NB4 (cell line): ENCODE measurements at regions not wholly inside any gene's neighbourhood (a gene's known extent, or its start where the extent isn't known, plus 50 kb on each side); places are given as distances from the start of the nearest gene placed in this dataset.

Experiments
- POLR2A ChIP-seq: IDR thresholded peaks from 2 replicates; pipeline ENCODE4 v1.6.1; 2011; ENCODE audit warnings: mild to moderate bottlenecking; ENCODE audit not compliant: insufficient read length; ENCODE audit errors: extremely low read depth
- TF ChIP-seq, protein P1 (sequence below): IDR thresholded peaks from one replicate; pipeline ENCODE4 v1.5.1; 2012; ENCODE audit warnings: low read depth, low read length
- TF ChIP-seq, protein P2 (sequence below): IDR thresholded peaks from 2 replicates; pipeline ENCODE4 v1.6.1; 2011; ENCODE audit warnings: low read depth, low read length

DNA sequence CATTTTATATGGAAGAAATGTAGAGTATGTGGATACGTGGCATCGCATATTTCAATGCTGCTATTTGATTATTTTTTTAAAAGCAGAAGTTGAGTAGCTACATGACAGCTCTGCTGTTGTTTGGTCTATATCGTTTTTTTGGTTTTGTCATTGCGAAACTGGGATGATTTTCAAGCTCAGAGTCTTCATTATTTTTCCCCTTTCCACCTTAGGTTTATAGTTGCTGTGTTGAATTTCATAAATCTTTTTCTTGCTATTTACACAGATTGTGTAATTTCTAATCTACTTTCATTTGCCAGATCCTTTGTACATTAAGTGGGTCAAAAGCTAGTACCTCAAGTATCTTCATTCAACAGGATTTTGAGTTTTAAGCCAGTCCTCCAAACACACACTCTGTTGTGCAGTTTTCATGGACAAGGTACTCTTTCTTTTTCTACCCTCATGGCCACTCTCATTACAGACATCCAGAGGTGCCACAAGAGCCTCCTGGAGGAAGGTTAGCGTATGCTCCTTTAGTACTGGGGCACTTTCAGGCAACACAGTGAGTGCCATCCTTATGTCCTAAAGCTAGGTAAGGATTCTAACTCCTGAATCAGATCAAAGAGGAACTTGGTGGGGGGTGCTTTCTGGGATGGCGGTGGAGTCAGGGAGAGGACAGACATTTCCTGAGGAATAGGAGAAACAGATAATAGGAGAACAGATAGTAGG lies 123.2 kb downstream of the FHIP1A start:
- TF ChIP-seq, protein P1, sequence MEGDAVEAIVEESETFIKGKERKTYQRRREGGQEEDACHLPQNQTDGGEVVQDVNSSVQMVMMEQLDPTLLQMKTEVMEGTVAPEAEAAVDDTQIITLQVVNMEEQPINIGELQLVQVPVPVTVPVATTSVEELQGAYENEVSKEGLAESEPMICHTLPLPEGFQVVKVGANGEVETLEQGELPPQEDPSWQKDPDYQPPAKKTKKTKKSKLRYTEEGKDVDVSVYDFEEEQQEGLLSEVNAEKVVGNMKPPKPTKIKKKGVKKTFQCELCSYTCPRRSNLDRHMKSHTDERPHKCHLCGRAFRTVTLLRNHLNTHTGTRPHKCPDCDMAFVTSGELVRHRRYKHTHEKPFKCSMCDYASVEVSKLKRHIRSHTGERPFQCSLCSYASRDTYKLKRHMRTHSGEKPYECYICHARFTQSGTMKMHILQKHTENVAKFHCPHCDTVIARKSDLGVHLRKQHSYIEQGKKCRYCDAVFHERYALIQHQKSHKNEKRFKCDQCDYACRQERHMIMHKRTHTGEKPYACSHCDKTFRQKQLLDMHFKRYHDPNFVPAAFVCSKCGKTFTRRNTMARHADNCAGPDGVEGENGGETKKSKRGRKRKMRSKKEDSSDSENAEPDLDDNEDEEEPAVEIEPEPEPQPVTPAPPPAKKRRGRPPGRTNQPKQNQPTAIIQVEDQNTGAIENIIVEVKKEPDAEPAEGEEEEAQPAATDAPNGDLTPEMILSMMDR = no peak
- no peak for TF ChIP-seq POLR2A
- TF ChIP-seq, protein P2, sequence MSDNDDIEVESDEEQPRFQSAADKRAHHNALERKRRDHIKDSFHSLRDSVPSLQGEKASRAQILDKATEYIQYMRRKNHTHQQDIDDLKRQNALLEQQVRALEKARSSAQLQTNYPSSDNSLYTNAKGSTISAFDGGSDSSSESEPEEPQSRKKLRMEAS = no peak
